Kidney (tissue), 13 donors: ENCODE measurements at regions not wholly inside any gene's neighbourhood (a gene's known extent, or its start where the extent isn't known, plus 50 kb on each side); places are given as distances from the start of the nearest gene placed in this dataset.

Experiments used
- DNase-seq, 5 donors: peaks; one replicate each; pipeline ENCODE4 v3.0.0-alpha.2; 2013 to 2020
- FAIRE-seq: peaks from 2 replicates; lab custom pipeline; 2012; peaks lifted over from hg19 to GRCh38; lab: Jason Lieb, UNC
- H3K27ac ChIP-seq, 2 donors: one replicate each; pipeline ENCODE4 v1.7.0; 2013; ENCODE audit warnings: low read depth in 2 of 2, low read length in 2 of 2, inconsistent platforms in 1 of 2
- H3K27me3 ChIP-seq: one replicate; pipeline ENCODE4 v1.7.1; 2013; ENCODE audit warnings: low read length, inconsistent platforms; ENCODE audit not compliant: control insufficient read depth, insufficient read depth
- H3K36me3 ChIP-seq, 3 donors: one replicate each; pipeline versions ENCODE4 v1.7.0 to v1.7.1; 2013; ENCODE audit warnings: low read length in 3 of 3, control low read depth in 1 of 3, inconsistent platforms in 1 of 3; ENCODE audit not compliant: insufficient read depth in 3 of 3, control insufficient read depth in 2 of 3
- H3K4me1 ChIP-seq, 3 donors: one replicate each; pipeline versions ENCODE4 v1.7.0 to v1.7.1; 2013; ENCODE audit warnings: low read length in 3 of 3, inconsistent platforms in 1 of 3, low read depth in 1 of 3; ENCODE audit not compliant: control insufficient read depth in 2 of 3, insufficient read depth in 2 of 3
- H3K4me3 ChIP-seq, 3 donors: one replicate each; pipeline versions ENCODE4 v1.7.0 to v1.8.1; 2013; ENCODE audit warnings: low read length in 3 of 3, control low read depth in 1 of 3, inconsistent platforms in 1 of 3
- H3K9ac ChIP-seq, 3 donors: one replicate each; pipeline versions ENCODE4 v1.7.0 to v1.7.1; 2013; ENCODE audit warnings: low read length in 3 of 3, control low read depth in 1 of 3, inconsistent platforms in 1 of 3
- H3K9me3 ChIP-seq, 3 donors: one replicate each; pipeline versions ENCODE4 v1.7.0 to v1.7.1; 2013; ENCODE audit warnings: low read length in 3 of 3, control low read depth in 1 of 3, inconsistent platforms in 1 of 3; ENCODE audit not compliant: control insufficient read depth in 2 of 3, insufficient read depth in 1 of 3
- CTCF ChIP-seq: IDR thresholded peaks from 3 replicates; pipeline ENCODE4 v1.5.1; 2012; ENCODE audit warnings: mild to moderate bottlenecking, moderate library complexity, borderline replicate concordance; ENCODE audit not compliant: insufficient read depth; ENCODE audit errors: extremely low read depth
- intact Hi-C: fragments of 100-400 bp; cut with DNase I; formaldehyde crosslinking; loops from one replicate; pipeline ENCODE4 v1.11.1; 2022
- donor health status: control.
- donor health status: control.
- donor health status: control.
- donor health status: control.
- donor health status: control.
- donor health status: DM: yes; HTN: yes; CAD: no.
- donor health status: Normal renal cell carcinoma (clear cell type).

DNA sequence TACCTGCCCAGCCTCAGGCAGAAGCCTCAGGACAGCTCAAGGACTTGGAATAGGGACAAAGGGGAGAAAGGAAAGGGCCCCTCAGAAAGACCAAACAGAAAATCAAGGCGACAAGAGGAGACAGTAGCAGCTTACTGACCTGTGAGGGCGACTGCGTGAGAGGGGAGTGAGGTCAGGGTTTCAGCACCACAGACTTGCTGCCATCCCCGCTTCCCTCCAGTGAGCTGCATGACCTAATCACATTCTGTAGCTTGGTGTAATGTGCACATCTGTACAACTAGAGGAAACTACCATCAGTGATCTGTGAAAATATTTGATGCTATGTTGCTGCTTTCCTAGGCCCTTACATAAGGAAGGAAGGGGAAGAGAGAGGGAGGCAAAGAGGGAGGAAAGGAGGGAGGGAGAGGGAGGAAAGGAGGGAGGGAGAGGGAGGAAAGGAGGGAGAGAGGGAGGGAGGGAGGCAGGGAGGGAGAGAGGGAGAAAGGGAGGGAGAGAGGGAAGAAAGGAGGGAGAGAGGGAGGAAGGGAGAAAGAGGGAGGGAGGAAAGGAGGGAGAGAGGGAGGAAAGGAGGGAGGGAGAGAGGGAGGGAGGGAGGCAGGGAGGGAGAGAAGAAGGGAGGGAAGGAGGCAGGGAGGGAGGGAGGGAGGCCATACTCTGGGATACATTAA lies 404.9 kb upstream of the CDH5 start:
- peak in 4 of 5 donors; percentile 69 to 81 (median 76) for DNase-seq
- no peaks in the 10 kb centered on the region for H3K27me3 ChIP-seq
- no peaks in the 10 kb centered on the region for H3K36me3 ChIP-seq
- peaks cover 0 to 3% (median 0%) of the 10 kb centered on the region in 3 donors for H3K4me1 ChIP-seq
- no peak for FAIRE-seq
- H3K9ac ChIP-seq = no peak overlapping the region
- H3K9me3 ChIP-seq = no peaks in the 10 kb centered on the region
- no peak overlapping the region for H3K27ac ChIP-seq
- no peak for TF ChIP-seq CTCF
- no peak overlapping the region for H3K4me3 ChIP-seq
- intact Hi-C loops = no loop called here

GRCh38 chr16:65959983-65960382 lies 406.5 kb upstream of the CDH5 start:
- TF ChIP-seq CTCF = no peak
- Histone ChIP-seq H3K9me3 (no peaks in the 10 kb centered on the region), H3K27ac (no peak overlapping the region), H3K9ac (no peak overlapping the region), H3K27me3 (no peaks in the 10 kb centered on the region), H3K4me1 (peaks cover 0 to 3% (median 0%) of the 10 kb centered on the region in 3 donors), H3K36me3 (no peaks in the 10 kb centered on the region), H3K4me3 (no peak overlapping the region)
- intact Hi-C loops = no loop called here
- FAIRE-seq (no peak), DNase-seq (no peak)

DNA sequence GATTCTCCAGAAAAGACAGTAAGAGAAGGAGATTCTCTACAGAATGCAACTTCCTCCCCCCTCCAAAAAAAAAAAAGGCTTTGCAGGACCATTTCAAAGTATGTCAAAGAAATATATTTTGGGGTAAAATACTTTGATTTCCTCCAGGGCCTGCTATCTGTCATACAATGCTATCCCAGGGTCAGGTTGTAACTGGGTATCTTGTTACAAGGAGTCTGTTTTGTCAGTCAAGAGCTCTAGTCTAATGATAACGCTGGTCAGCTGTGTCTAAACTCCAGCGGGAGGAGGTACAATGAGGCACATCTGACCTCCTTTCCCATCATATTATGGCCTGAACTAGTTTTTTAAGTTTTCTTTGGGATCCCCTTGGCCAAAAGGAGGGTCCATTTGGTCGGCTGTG lies 408.4 kb upstream of the CDH5 start:
- intact Hi-C loops = no loop called here
- Histone ChIP-seq H3K4me1 (peaks cover 0 to 3% (median 0%) of the 10 kb centered on the region in 3 donors), H3K4me3 (no peak overlapping the region), H3K27ac (no peak overlapping the region), H3K27me3 (no peaks in the 10 kb centered on the region), H3K9ac (no peak overlapping the region), H3K9me3 (no peaks in the 10 kb centered on the region), H3K36me3 (no peaks in the 10 kb centered on the region)
- FAIRE-seq (no peak), DNase-seq (peak in 3 of 5 donors; percentile 33 to 69 (median 64))
- no peak for TF ChIP-seq CTCF
